Nucleus accumbens (tissue), 56 donors: ENCODE measurements at regions not wholly inside any gene's neighbourhood (a gene's known extent, or its start where the extent isn't known, plus 50 kb on each side); places are given as distances from the start of the nearest gene placed in this dataset.
A peak's percentile ranks its signal among the peaks of the same experiment; 100 is the strongest.

Experiments used
- DNase-seq, 56 donors: peaks; one replicate each; lab custom pipeline; 2025; lab: John Stamatoyannopoulos, UW

DNA sequence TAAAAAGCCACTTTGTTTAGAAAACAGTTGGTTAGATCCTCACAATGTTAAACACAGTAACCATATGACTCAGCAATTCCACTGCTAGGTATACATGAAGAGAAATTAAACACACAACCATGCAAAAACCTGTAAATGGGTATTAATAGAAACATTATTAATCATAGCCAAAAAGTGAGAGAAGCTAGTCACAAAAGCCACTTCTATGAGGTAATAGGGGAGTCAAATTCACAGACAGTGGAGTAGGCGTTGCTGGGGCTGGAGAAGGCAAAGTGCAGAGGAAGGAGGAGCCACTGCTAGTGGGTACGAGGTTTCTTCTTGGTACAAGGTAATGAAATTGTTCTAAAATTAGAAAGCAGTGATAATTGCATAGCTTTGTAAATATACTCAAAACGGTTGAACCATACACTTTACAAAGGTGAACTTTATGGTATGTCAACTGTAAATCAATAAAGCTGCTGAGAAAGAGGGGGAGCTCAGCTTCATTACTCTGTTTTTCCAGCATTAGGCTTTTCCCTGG, 364.4 kb downstream of the GADD45G start:
- DNase-seq = no peak

DNA sequence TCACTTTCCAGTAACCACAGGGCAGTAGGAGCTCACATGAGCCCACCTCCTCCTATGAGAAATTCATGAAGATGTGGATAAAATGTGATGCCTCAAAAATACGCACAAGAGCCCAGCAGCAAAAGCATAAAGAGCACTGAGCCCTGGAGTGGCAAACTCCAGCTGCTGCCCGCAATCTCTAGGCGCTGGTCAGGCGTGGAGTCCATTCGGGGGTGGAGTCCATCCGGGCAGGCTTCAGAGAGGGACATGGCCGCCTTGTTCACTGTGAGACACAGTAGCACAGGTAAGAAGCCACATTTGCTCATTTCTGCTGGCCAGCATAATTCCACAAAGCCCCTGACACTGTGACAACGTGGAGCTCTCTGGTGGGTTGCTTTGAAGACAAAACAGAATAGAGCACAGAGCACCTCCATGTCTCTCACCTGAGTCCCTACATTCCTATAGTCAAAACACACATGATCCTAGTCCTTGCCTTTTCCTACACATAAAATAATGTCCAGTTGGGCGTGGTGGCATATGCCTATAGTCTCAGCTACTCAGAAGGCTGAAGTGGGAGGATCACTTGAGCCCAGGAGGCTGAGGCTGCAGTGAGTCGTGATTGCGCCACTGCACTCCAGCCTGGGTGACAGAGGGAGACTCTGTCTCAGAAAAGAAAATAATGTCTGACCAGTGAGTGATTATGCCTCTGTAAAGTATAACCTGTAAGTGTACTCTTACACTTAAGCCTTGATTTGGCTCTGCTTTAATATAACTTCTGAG, 365.2 kb downstream of the GADD45G start:
- no peak for DNase-seq

DNA sequence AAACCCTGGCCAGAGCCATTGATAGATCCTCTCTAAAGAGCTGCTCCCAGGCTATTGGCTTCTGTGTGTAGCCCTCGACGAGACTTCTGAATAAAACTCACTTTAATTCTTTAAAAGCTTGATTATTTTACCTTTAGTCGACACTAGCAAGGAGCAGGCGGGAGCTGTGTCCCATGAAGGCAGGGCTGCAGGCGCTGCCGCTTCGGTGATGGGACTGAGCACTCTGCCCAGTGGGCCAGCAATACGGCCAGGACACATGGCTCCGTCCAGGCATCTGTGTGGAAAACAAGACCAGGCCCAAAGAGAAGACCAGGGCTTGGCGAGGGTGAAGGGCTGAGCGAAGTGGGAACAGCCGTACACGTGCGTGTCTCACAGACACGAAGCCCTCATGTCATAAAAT, 365.9 kb downstream of the GADD45G start:
- no peak for DNase-seq

DNA sequence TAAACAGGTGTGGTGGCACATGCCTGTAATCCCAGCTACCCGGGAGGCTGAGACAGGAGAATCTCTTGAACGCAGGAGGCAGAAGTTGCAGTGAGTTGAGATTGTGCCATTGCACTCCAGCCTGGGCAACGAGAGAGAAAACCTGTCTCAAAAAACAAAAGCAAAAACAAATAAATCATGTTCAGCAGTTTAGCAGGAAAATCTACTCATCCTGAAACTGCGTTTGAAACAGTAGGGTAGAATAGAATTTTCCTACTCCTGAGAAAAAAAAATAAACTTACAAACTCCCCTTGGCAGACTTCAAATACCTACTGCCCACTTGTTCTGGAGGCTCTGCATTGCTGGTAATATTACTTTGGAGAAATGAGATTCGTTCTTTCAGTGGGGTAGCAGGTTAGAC, 367.7 kb downstream of the GADD45G start:
- DNase-seq = no peak

DNA sequence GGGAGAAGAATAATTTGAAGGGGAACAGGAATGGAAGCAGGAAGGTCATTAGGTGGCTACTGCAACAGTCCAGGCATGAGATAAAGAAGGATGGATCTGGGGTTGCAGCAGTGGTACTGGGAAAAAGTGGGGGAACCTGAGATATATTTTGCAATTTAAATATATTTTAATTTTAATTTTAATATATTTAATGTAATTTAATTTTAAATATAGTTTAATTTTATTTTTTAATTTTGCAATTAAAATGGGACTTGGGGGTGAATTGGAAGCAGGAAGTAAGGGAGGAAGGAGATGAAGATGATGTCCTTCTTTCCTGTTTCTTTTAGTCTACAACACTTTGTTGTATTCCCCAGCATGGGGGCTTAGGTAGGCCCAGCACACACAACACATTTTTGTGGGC, 369.8 kb downstream of the GADD45G start:
- DNase-seq = no peak

DNA sequence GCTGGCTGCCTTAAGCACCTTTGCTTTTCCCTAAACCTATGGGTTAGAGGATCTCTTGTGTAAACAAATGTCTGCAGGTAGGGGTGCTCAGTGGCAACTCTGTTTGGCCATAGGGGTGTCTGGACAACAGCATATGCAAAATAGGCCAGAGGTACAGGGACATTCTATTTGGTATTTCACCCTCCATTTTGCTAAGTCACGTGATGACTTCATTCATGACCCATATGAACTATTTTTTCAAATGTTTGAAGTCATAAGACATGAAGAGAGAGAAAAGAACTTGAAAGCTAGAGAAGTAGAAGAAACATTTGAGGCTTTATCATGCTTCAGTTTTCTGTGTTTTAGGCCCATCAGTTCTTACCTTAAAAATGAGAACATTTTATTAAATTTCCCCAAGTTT, 370.2 kb downstream of the GADD45G start:
- no peak for DNase-seq

DNA sequence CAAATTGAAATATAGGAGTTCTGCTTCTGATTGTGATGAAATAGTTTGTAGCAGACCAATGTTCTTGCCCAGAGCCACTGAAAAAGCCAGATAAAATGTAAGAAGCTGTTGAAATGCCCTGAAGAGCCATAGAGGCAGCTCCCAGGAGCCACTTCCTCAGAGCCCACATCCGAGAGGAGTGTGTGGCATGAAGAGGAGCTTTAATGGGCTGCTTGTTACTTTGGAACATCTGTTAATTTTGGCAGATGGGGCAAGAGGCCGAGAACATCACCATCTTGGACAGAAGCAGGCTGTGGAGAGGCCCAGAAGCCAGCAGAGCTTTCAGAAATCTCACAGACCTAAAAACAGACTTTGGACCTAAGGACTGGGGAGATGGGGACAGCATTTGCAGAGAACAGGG, 370.8 kb downstream of the GADD45G start:
- no peak for DNase-seq

DNA sequence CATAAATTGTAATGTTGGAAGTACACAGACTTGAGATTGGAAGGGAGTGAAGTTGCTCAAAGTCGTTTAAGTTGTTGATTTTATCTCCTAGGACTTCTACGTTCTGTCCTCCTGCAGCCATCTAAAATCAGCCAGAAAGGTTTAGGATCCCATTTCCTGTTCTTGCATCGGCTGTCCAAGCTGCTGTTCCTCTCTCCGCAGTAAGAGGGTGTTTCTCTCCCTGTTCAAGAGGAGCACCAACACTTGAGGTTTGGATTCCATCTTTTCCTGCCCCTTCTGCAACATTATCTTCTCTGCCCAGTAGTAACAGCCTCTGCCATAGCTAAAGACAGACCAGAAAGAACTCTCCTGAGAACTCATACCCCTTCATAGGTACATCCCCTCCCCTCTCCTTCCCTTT, 373.4 kb downstream of the GADD45G start:
- DNase-seq = no peak

DNA sequence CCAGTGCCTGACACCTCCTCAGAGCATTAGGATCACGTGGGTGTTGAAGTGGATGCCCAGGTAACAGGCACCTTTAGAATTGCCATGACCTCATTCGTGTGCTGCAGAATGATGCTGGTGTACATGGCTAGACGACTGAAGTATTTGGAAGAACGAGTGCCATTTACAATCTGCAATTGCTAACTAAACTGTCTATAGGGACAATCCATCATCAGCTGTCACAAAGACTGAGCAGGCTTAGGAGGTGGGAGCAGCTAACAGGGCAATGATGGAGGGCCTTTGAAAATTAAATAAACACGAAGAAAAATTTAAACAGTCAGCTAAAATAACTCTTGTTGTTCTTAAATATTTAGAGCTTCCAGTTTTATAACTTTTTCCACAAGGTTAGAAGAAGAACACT, 375.8 kb downstream of the GADD45G start:
- DNase-seq = no peak

DNA sequence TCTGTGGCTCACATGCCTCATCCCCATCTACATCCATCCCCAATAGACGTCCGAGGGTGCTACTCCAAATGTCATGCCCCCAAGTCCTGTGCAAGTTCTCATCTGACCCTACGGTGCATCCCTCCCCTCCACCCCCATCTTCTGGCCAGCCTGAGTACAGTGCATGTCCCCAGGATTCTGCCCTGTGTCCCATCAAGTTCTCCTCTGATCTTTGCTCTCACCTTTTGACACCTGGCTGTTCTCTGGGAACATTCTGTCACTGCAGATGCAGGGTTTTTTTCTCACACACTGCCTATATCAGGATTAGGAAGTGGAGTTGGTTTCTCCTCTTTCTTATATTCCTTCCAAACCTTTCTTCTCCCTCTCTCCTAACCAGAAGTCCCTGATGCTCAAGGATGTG, 377.2 kb downstream of the GADD45G start:
- no peak for DNase-seq

DNA sequence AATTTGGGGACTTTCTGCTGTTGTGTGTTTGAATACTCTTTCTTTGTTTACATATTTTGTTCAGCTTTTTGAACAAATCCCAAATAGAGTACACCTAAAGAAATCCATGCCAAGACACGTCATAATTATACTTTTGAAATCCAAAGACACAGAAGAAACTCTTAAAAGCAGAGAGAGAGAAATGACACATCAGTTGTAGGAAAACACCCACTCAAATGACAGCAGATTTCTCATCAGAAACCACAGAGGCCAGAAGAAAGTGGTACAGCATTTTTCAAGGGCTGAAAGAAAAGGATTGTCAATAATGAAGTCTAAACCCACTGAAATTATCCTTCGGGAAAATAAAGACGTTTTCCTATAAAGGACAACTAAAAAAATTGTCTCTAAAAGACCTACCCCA, 378.6 kb downstream of the GADD45G start:
- DNase-seq = no peak

DNA sequence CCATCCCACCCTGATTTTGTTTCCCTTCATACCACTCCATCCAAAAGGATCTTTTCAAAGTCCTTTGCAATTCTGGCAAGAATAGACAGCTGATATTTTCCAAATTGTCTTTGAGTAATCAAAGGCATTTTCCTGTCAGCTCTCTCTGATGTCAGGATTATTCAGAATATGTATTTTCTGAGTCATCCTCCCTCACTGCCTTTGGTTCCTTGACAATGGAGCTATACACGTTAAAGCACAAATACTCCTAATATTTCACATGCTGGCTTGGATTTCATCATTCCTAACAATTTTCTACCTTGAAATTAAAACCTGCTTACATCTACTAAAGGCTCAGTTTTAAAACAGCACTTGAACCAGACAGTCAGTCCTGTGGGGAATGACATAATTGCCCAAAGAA, 379.4 kb downstream of the GADD45G start:
- DNase-seq = no peak

DNA sequence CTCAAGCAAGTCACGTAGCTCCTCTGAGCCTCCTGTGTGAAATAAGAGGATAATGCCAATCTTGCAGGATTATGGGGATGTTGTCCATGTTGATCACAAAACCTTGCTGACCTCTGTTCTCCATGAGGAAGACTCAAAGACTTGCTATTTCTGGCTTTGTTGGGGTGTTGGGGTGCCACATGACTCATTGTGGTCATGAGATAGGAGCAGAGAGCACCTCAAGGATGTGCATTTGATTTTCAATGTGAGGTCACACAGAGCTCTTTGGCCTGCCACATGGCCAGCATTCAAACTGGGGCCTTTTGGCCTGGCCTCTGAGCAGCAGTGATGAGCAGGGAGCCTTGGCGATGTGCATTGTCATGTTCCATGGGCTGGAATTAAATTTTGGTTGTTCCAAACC, 380.3 kb downstream of the GADD45G start:
- DNase-seq = no peak

DNA sequence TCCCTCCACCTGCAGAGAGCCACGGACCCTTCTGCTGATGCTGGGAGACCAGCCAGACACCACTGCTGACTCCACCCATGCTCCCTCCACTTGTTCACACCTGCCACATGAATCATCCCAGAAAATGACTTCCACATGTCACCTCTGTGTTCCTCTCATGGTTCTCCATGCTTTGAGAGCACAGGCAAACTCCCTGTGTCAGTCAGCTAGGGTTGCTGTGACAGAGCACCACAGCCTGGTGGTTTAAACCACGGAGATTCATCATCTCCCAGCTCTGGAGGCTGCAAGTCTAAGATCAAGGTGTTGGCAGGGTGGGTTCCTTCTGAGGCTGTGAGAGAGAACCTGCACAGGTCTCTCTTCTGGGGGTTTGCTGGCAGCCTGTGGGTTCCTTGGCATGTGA, 381.4 kb downstream of the GADD45G start:
- DNase-seq = no peak

DNA sequence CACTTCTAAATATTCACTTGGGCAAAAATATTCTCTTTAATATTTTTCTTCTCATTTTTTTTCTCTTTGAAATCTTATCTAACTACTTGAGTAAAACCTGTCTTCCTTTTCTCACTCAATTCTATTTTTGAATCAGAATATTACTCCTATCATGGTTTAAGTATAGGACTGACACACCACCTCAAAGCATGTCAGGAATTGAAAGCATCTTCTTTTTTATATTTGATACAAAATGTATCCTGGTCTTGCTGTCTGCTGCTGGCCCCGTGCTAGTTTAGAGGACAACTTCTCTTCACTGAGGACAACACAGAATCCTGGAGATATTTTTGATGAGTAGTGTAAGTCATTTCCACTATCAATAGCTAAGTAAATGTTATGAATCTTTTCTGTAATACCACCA, 383.6 kb downstream of the GADD45G start:
- DNase-seq = no peak

DNA sequence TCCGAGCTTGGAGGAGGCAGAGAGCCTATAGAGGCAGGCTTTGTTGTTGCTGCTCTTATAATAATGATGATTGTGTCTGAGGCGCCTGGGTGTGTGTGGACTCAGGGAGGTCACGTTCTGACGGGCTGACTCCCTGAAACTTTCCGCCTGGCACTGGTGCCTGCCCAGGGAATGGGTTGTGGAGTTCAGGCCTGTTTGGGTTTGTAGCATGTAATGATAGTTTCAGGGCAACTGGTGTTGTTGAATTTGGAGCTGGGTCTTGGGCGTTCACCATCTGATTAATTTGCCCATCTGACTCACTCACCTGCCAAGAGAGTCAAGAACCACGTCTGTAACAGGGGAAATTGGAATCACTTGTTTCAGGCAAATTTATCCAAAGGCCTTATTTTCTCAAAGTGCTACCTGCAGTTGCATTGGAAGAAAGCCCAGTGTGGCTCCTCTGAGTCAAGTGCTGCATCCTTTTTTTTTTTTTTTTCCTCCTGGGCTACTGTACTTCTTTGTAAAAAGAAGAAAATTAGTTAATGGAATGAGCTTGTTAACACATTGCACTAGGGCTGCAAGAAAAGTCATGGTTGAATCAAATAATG, 386.5 kb downstream of the GADD45G start:
- no peak for DNase-seq

DNA sequence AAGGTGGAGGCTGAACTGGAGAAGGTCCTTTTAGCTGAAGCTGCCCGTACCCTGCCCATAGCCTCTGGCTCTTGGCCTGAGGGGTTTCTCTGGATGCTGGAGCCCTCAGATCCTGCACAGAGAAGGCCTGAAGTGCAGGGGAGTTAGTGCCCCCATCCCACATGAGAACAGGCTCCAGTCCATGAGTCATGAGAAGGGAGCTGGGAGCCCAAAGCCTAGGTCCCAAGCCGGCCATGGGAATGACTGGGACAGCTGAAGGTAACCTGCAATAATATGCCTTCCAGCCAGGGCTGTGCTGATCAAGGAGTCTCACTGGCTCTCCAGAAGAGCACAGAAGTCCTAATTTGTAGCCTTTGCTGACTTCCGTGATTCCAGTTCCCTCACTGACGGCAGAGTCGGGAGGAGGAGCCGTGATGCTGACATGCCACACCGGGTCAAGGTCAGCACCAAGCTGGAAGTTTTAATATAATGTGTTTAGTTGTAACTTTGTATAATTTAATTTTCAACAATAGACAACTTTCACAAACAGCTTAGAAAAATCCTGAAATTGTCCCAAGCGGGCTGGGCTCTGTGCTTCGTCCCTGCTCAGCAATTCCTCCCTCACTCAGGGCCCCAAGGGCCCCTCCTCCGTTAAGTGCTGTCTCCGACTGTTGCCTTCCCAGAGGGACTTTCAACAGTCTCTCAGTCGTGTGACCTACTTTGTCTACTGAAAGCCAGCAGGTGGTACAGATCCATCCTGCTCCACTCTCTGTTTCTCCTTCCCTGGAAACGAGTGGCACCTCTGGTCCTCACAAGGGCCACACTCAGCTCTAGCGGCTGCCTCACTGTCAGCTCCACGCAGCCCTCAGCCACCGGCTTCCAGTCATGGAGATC, 387.8 kb downstream of the GADD45G start:
- no peak for DNase-seq

DNA sequence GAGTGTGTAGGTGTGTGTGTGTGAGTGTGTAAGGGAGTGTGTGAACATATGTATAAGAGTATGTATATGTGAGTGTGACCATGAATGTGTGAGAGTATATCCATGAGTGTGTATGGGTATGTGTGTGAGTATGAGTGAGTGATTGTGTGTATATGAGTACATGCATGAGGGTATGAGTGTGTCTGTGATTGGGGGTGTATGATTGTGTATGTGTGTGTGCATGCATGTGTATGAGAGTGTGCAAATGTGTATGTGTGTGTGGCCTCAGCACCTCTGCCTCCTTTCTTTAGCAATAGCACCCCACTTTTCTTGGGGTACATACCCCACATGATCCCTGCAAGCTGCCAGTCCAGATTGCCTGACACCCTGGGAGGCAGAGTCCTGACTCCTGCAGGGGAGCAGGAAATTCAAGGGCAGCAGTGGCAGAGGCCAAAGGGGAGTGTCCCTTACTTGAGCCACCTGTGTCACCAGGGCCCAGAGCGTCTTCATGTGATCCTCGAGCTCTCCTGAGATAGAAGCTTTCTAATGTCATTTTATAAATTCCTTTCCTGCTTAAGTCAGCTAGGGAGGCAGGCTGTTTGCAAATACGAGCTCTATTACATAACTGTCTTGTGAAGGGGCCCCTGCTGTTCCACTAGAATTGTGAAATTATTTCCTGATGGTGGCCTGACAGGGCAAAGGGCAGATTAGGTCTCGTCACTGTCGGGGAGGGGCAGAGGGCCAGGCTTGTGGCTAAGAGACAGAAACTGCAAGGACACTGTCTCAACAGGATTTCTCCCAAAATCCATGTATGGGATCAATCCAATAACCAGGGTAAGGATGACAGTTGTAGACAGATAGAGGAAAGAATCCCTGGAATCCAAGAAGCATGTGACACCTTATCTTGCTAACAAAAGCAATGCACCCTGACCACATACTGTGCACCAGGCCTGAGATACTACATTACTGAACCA, 389.1 kb downstream of the GADD45G start:
- peak in 3 of 56 donors; percentile 11 to 23 (median 18) for DNase-seq

DNA sequence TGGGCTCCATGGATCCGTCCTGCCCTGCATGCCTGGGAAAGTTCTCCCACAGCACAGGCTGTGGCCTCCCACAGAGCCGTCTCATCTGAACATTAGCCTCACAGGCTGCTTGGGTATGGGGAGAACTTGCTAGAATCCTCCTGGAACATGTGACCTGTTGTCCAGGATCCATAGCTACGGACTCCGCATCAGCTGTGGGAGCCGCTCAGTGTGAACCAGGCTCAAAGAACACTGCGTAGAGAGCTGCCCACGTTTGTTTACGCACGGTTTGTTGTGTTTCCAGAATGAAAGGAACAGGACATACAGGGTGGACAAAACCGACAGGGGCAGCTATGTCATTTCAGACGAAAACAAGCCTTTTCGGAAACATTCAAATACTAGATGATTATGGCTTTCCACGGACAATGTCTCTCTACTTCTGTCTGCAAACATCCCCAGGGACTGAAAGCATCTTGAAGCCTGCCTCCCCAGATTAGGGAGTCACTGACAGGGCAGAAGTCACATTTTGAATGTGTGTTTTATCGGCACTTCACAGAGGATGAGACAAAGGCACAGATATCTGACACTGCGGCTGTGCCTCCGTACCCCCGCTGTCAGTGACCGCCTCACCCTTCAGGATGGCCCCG, 390.3 kb downstream of the GADD45G start:
- no peak for DNase-seq

DNA sequence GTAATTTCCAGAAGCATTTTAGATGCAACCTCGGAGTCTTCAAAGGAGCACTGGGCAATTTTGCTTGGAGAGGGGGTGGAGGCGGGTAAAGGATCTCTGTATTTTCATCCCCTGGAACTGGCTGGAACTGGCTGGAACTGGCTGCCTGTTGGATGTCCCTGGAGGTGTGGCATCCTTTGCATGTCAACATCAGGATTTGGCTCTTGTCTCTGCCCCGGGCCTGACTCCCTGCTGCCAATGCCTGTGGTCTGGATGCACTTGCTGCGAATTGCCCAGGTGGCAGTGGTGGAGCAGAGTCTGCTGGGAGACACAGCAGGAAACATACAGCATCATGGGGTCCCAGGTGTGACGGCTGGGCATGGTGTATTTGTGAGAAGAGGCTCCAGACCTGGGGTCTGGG, 391.3 kb downstream of the GADD45G start:
- no peak for DNase-seq
